Ovary (tissue), 7 donors: ENCODE measurements at regions not wholly inside any gene's neighbourhood (a gene's known extent, or its start where the extent isn't known, plus 50 kb on each side); places are given as distances from the start of the nearest gene placed in this dataset.

Source experiments
- DNase-seq, 5 donors: peaks; one replicate each; pipeline ENCODE4 v3.0.0-alpha.2; 2019 to 2020
- H3K27ac ChIP-seq, 2 donors: fragments of 200-600 bp; one replicate each; pipeline versions ENCODE4 v1.5.1 to v1.8.0; 2019 to 2022
- H3K27me3 ChIP-seq: fragments of 200-600 bp; one replicate; pipeline ENCODE4 v1.8.0; 2022
- H3K36me3 ChIP-seq: fragments of 200-600 bp; sonication (generic); one replicate; pipeline ENCODE4 v1.5.1; 2019
- H3K4me1 ChIP-seq: one replicate; pipeline ENCODE4 v1.8.1; 2013; ENCODE audit warnings: mild to moderate bottlenecking, moderate library complexity; ENCODE audit not compliant: insufficient read depth
- H3K4me3 ChIP-seq: fragments of 200-600 bp; sonication (generic); one replicate; pipeline ENCODE4 v1.5.1; 2017
- H3K9me3 ChIP-seq, 2 donors: fragments of 200-600 bp in 1 of 2; sonication (generic) in 1 of 2; one replicate each; pipeline versions ENCODE4 v1.5.1 to v1.8.1; 2013 to 2019; ENCODE audit warnings: mild to moderate bottlenecking in 1 of 2, moderate library complexity in 1 of 2
- CTCF ChIP-seq, 3 donors: fragments of 450-650 bp in 2 of 3; fragments of 200-600 bp in 1 of 3; IDR thresholded peaks; one replicate each; pipeline versions ENCODE4 v1.5.1 to v1.8.0; 2016 to 2022; ENCODE audit warnings: antibody characterized with exemption in 3 of 3, mild to moderate bottlenecking in 1 of 3
- EP300 ChIP-seq: sonication (generic); formaldehyde crosslinking; IDR thresholded peaks from one replicate; pipeline ENCODE4 v1.6.1; 2017; ENCODE audit warnings: antibody characterized with exemption
- POLR2A ChIP-seq: fragments of 450-650 bp; IDR thresholded peaks from one replicate; pipeline ENCODE4 v1.6.1; 2017; ENCODE audit warnings: antibody characterized with exemption, mild to moderate bottlenecking, moderate library complexity
- WGBS, 3 donors: extraction: QIAGEN DNeasy Blood & Tissue Kit in 1 of 3; methylation state at CpG; one replicate each; pipeline versions ENCODE4 v1.1.5 to v1.1.7; 2013 to 2017; 5-methylcytosine and 5-hydroxymethylcytosine counted together
- intact Hi-C, 4 donors: fragments of 100-400 bp; cut with DNase I; formaldehyde crosslinking; loops; one replicate each; pipeline versions ENCODE4 v1.11.0 to v1.15.1; 2022 to 2023
- donor health status: DM: no; HTN: no; CAD: no; lungs with moderate emphysema.
- donor health status: DM: no; HTN: no; CAD: no.
- donor health status: Bipolar disorder and iron deficiency.
- donor health status: DM: no; HTN: no; CAD: no.
- donor health status: DM: yes; HTN: yes; CAD: no.

DNA sequence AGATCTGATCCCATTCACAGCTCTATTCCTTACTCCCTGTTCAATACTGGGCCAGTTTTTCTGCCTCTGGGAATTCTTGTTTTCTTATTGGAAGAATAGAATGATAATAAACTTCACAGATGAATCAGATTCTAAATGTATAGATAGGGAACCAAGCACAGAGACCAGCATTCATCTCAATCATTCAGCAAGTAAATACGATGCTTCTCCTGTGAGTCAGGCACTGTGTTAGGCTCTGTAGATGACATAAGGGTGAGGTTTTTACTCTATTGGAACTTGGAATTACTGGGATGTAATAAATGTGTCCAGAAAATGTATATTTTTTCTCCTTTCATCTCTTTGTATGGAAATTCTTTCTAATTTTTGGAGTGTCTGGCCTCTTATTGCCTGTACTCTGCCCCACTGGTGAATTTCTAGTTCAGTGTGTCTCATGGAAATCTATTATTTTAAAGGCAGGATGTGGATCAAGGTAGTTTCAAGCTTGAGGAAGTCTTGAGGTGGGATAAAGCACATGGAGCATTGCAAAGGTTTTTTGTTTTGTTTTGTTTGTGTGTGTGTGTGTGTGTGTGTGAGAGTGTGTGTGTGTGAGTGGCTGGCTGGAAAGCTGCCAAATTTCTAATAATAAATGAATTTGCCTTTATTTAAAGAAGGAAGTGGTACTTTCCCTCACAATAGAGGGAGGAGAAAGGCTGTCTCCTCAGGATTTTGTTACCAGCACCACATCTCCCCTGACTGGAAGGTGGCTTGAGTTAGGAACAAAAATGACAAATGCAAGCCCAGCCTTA is 117.9 kb upstream of the HS3ST1 start:
- TF ChIP-seq POLR2A, result no peak
- TF ChIP-seq CTCF (IDR thresholded peaks at IDR 0.05), result no peak
- no peak for TF ChIP-seq EP300
- no peaks in the 10 kb centered on the region for H3K36me3 ChIP-seq
- WGBS, 3 donors, result 96 to 98% (median 98%) methylated on average over 1 of the region's 1 CpG

DNA sequence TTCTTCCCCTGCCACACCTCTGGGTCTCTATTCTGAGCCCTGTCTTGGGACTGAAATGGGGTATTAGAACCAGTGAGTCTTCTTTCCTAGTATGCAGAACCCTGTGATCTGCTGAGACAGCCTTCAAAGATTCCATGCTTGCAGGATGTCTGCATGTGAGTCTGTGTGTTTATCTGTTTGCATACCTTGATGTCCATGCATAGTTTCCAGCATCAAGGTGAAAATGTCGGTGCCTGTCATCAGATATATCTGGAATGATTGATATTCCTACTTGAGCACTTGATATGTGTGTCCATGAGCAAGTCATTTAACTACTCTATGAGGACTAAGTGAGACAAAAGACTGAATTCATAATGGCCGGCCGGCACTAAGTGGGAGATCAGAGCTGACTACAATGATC is 117.0 kb upstream of the HS3ST1 start:
- no peaks in the 10 kb centered on the region for H3K4me1 ChIP-seq
- TF ChIP-seq CTCF (IDR thresholded peaks at IDR 0.05), result no peak
- TF ChIP-seq EP300, result no peak
- TF ChIP-seq POLR2A, result no peak
- no peak for DNase-seq
- H3K36me3 ChIP-seq, result no peaks in the 10 kb centered on the region
- H3K4me3 ChIP-seq, result no peak overlapping the region
- H3K27me3 ChIP-seq, result no peaks in the 10 kb centered on the region
- intact Hi-C loops, result no loop called here
- no peaks in the 10 kb centered on the region for H3K9me3 ChIP-seq
- no peak overlapping the region for H3K27ac ChIP-seq
- 94 to 96% (median 95%) methylated on average over 3 of the region's 3 CpGs for WGBS, 3 donors

More for the DNA sequence above, 117.9 kb upstream of the HS3ST1 start:
- no peak overlapping the region for H3K27ac ChIP-seq
- H3K27me3 ChIP-seq, result no peaks in the 10 kb centered on the region
- DNase-seq, result no peak
- H3K4me1 ChIP-seq, result no peaks in the 10 kb centered on the region
- H3K4me3 ChIP-seq, result no peak overlapping the region
- no peaks in the 10 kb centered on the region for H3K9me3 ChIP-seq
- intact Hi-C loops, result no loop called here

- H3K4me1 ChIP-seq, result no peaks in the 10 kb centered on the region
- no peak for TF ChIP-seq CTCF (IDR thresholded peaks at IDR 0.05)
- TF ChIP-seq EP300, result no peak
- no peak for TF ChIP-seq POLR2A
- no peaks in the 10 kb centered on the region for H3K27me3 ChIP-seq
- H3K36me3 ChIP-seq, result no peaks in the 10 kb centered on the region
- no peaks in the 10 kb centered on the region for H3K9me3 ChIP-seq
- intact Hi-C loops, result no loop called here
- H3K27ac ChIP-seq, result no peak overlapping the region
- DNase-seq, result no peak
- no peak overlapping the region for H3K4me3 ChIP-seq
Observed at GRCh38 chr4:11544211-11544610, 115.5 kb upstream of the HS3ST1 start.

GRCh38 chr4:11543706-11544105 is 115.0 kb upstream of the HS3ST1 start:
- no peak for DNase-seq
- 26 to 30% (median 27%) methylated on average over 2 of the region's 2 CpGs for WGBS, 3 donors
- intact Hi-C loops, result no loop called here
- Histone ChIP-seq H3K9me3 (no peaks in the 10 kb centered on the region), H3K27me3 (no peaks in the 10 kb centered on the region), H3K4me3 (no peak overlapping the region), H3K36me3 (no peaks in the 10 kb centered on the region), H3K27ac (no peak overlapping the region), H3K4me1 (no peaks in the 10 kb centered on the region)
- TF ChIP-seq POLR2A (no peak), EP300 (no peak), CTCF (IDR thresholded peaks at IDR 0.05) (no peak)
